WTC11 (cell line): ENCODE measurements at regions not wholly inside any gene's neighbourhood (a gene's known extent, or its start where the extent isn't known, plus 50 kb on each side); places are given as distances from the start of the nearest gene placed in this dataset.

ENCODE experiments used
- CREB1 ChIP-seq: sonication (generic); formaldehyde crosslinking; IDR thresholded peaks from 2 replicates; pipeline ENCODE4 v1.8.0; 2023; ENCODE audit warnings: mild to moderate bottlenecking, missing genetic modification reagents
- ESRRA ChIP-seq: sonication (generic); formaldehyde crosslinking; IDR thresholded peaks from 2 replicates; pipeline ENCODE4 v1.8.1; 2022; ENCODE audit warnings: mild to moderate bottlenecking, missing genetic modification reagents, borderline replicate concordance
- IRF2 ChIP-seq: sonication (generic); formaldehyde crosslinking; IDR thresholded peaks from 2 replicates; pipeline ENCODE4 v1.8.0; 2022; ENCODE audit warnings: low read depth, missing genetic modification reagents, borderline replicate concordance
- NFYB ChIP-seq: sonication (generic); formaldehyde crosslinking; conservative IDR thresholded peaks from 2 replicates; pipeline ENCODE4 v1.8.0; 2022; ENCODE audit warnings: low read depth, missing genetic modification reagents
- SMAD3 ChIP-seq: sonication (generic); formaldehyde crosslinking; IDR thresholded peaks from 2 replicates; pipeline ENCODE4 v1.8.0; 2022; ENCODE audit warnings: missing genetic modification reagents, mild to moderate bottlenecking, borderline replicate concordance
- TCF7 ChIP-seq: sonication (generic); formaldehyde crosslinking; IDR thresholded peaks from 2 replicates; pipeline ENCODE4 v1.8.0; 2022; ENCODE audit warnings: mild to moderate bottlenecking, low read depth, missing genetic modification reagents, moderate library complexity
- ZNF138 ChIP-seq: sonication (generic); formaldehyde crosslinking; conservative IDR thresholded peaks from 2 replicates; pipeline ENCODE4 v1.8.1; 2022; ENCODE audit warnings: mild to moderate bottlenecking, moderate library complexity, missing genetic modification reagents
- ZNF416 ChIP-seq: fragments of 250-450 bp; sonication (Bioruptor Pico); IDR thresholded peaks from 2 replicates; pipeline ENCODE4 v1.9.0; 2021; ENCODE audit warnings: mild to moderate bottlenecking, inconsistent platforms
- TF ChIP-seq, protein P1 (sequence below): fragments of 200-600 bp; IDR thresholded peaks from 2 replicates; pipeline ENCODE4 v1.8.0; 2022; ENCODE audit warnings: antibody characterized with exemption
- TF ChIP-seq, protein P2 (sequence below): sonication (generic); formaldehyde crosslinking; IDR thresholded peaks from 2 replicates; pipeline ENCODE4 v1.8.1; 2023; ENCODE audit warnings: mild to moderate bottlenecking, missing genetic modification reagents, borderline replicate concordance
- TF ChIP-seq, protein P3 (sequence below): sonication (generic); formaldehyde crosslinking; IDR thresholded peaks from 2 replicates; pipeline ENCODE4 v1.8.1; 2023; ENCODE audit warnings: mild to moderate bottlenecking, moderate library complexity, missing genetic modification reagents
- TF ChIP-seq, protein P4 (sequence below): sonication (generic); formaldehyde crosslinking; IDR thresholded peaks from 2 replicates; pipeline ENCODE4 v1.8.1; 2023; ENCODE audit warnings: mild to moderate bottlenecking, missing genetic modification reagents
- TF ChIP-seq, protein P5 (sequence below): fragments of 250-450 bp; sonication (Bioruptor Pico); IDR thresholded peaks from 2 replicates; pipeline ENCODE4 v2.1.2; 2022; ENCODE audit warnings: mild to moderate bottlenecking, moderate library complexity
- TF ChIP-seq, protein P6 (sequence below): sonication (generic); formaldehyde crosslinking; IDR thresholded peaks from 2 replicates; pipeline ENCODE4 v1.8.0; 2022; ENCODE audit warnings: mild to moderate bottlenecking, missing genetic modification reagents

DNA sequence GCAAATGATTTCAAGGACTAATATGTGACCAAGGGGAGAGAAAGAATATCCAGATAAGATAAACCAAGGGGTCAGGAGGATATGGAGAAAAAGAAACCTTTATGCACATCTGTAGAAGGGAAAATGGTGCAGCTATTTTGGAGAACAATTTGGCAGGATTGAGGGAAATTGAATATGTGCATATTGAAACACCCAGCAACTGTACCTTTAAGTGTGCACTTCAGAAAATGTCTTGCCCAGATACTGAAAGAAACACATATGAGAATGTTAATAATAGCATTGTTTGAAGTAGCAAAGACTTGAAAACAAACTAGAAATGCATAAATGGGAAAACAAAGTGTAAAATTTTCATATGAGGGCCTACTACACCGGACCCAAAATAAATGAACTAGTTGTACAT lies 599.6 kb downstream of the PSAT1 start:
- TF ChIP-seq, protein P1, sequence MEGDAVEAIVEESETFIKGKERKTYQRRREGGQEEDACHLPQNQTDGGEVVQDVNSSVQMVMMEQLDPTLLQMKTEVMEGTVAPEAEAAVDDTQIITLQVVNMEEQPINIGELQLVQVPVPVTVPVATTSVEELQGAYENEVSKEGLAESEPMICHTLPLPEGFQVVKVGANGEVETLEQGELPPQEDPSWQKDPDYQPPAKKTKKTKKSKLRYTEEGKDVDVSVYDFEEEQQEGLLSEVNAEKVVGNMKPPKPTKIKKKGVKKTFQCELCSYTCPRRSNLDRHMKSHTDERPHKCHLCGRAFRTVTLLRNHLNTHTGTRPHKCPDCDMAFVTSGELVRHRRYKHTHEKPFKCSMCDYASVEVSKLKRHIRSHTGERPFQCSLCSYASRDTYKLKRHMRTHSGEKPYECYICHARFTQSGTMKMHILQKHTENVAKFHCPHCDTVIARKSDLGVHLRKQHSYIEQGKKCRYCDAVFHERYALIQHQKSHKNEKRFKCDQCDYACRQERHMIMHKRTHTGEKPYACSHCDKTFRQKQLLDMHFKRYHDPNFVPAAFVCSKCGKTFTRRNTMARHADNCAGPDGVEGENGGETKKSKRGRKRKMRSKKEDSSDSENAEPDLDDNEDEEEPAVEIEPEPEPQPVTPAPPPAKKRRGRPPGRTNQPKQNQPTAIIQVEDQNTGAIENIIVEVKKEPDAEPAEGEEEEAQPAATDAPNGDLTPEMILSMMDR = no peak
- TF ChIP-seq, protein P2, sequence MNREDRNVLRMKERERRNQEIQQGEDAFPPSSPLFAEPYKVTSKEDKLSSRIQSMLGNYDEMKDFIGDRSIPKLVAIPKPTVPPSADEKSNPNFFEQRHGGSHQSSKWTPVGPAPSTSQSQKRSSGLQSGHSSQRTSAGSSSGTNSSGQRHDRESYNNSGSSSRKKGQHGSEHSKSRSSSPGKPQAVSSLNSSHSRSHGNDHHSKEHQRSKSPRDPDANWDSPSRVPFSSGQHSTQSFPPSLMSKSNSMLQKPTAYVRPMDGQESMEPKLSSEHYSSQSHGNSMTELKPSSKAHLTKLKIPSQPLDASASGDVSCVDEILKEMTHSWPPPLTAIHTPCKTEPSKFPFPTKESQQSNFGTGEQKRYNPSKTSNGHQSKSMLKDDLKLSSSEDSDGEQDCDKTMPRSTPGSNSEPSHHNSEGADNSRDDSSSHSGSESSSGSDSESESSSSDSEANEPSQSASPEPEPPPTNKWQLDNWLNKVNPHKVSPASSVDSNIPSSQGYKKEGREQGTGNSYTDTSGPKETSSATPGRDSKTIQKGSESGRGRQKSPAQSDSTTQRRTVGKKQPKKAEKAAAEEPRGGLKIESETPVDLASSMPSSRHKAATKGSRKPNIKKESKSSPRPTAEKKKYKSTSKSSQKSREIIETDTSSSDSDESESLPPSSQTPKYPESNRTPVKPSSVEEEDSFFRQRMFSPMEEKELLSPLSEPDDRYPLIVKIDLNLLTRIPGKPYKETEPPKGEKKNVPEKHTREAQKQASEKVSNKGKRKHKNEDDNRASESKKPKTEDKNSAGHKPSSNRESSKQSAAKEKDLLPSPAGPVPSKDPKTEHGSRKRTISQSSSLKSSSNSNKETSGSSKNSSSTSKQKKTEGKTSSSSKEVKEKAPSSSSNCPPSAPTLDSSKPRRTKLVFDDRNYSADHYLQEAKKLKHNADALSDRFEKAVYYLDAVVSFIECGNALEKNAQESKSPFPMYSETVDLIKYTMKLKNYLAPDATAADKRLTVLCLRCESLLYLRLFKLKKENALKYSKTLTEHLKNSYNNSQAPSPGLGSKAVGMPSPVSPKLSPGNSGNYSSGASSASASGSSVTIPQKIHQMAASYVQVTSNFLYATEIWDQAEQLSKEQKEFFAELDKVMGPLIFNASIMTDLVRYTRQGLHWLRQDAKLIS (CRISPR knock-in tag) = no peak
- TF ChIP-seq ZNF416 (CRISPR knock-in tag) (no peak), CREB1 (CRISPR knock-in tag) (no peak), TCF7 (no peak), NFYB (CRISPR knock-in tag) (no peak), ESRRA (CRISPR knock-in tag) (no peak), SMAD3 (CRISPR knock-in tag) (no peak), IRF2 (CRISPR knock-in tag) (no peak), ZNF138 (CRISPR knock-in tag) (no peak)
- TF ChIP-seq, protein P3, sequence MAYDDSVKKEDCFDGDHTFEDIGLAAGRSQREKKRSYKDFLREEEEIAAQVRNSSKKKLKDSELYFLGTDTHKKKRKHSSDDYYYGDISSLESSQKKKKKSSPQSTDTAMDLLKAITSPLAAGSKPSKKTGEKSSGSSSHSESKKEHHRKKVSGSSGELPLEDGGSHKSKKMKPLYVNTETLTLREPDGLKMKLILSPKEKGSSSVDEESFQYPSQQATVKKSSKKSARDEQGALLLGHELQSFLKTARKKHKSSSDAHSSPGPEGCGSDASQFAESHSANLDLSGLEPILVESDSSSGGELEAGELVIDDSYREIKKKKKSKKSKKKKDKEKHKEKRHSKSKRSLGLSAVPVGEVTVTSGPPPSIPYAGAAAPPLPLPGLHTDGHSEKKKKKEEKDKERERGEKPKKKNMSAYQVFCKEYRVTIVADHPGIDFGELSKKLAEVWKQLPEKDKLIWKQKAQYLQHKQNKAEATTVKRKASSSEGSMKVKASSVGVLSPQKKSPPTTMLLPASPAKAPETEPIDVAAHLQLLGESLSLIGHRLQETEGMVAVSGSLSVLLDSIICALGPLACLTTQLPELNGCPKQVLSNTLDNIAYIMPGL = no peak
- TF ChIP-seq, protein P4, sequence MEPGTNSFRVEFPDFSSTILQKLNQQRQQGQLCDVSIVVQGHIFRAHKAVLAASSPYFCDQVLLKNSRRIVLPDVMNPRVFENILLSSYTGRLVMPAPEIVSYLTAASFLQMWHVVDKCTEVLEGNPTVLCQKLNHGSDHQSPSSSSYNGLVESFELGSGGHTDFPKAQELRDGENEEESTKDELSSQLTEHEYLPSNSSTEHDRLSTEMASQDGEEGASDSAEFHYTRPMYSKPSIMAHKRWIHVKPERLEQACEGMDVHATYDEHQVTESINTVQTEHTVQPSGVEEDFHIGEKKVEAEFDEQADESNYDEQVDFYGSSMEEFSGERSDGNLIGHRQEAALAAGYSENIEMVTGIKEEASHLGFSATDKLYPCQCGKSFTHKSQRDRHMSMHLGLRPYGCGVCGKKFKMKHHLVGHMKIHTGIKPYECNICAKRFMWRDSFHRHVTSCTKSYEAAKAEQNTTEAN (CRISPR knock-in tag) = no peak
- TF ChIP-seq, protein P5, sequence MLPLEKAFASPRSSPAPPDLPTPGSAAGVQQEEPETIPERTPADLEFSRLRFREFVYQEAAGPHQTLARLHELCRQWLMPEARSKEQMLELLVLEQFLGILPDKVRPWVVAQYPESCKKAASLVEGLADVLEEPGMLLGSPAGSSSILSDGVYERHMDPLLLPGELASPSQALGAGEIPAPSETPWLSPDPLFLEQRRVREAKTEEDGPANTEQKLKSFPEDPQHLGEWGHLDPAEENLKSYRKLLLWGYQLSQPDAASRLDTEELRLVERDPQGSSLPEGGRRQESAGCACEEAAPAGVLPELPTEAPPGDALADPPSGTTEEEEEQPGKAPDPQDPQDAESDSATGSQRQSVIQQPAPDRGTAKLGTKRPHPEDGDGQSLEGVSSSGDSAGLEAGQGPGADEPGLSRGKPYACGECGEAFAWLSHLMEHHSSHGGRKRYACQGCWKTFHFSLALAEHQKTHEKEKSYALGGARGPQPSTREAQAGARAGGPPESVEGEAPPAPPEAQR = no peak
- TF ChIP-seq, protein P6, sequence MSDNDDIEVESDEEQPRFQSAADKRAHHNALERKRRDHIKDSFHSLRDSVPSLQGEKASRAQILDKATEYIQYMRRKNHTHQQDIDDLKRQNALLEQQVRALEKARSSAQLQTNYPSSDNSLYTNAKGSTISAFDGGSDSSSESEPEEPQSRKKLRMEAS (CRISPR knock-in tag) = no peak
